GM21360 (cell line): ENCODE measurements at regions not wholly inside any gene's neighbourhood (a gene's known extent, or its start where the extent isn't known, plus 50 kb on each side); places are given as distances from the start of the nearest gene placed in this dataset.
"Not testable (repeated sequence)": the region's sequence is repeated elsewhere in the genome, so short reads cannot be mapped to it uniquely, and the experiment has no call there.

Source experiments
- ATAC-seq: cut with Tn5 transposase; IDR thresholded peaks from one replicate; pipeline ENCODE4 v1.9.1; 2021; ENCODE audit warnings: mild to moderate bottlenecking, moderate library complexity; ENCODE audit not compliant: unreplicated experiment

DNA sequence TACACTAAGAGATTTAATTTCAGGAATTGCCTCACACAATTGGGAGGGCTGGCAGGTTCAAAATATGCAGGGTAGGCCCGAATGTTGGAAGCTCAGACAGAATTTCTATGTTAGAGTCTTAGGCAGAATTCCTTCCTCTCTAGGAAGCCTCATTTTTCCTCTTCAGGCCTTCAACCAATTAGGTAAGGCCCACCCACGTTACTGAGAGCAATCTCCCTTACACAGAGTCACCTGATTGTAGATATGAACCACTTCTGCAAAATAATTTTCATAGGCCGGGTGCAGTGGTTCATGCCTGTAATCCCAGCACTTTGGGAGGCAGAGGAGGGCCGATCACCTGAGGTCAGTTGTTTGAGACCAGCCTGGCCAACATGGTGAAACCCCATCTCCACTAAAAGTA, 50.2 kb upstream of the HIVEP1 start:
- no peak for ATAC-seq

DNA sequence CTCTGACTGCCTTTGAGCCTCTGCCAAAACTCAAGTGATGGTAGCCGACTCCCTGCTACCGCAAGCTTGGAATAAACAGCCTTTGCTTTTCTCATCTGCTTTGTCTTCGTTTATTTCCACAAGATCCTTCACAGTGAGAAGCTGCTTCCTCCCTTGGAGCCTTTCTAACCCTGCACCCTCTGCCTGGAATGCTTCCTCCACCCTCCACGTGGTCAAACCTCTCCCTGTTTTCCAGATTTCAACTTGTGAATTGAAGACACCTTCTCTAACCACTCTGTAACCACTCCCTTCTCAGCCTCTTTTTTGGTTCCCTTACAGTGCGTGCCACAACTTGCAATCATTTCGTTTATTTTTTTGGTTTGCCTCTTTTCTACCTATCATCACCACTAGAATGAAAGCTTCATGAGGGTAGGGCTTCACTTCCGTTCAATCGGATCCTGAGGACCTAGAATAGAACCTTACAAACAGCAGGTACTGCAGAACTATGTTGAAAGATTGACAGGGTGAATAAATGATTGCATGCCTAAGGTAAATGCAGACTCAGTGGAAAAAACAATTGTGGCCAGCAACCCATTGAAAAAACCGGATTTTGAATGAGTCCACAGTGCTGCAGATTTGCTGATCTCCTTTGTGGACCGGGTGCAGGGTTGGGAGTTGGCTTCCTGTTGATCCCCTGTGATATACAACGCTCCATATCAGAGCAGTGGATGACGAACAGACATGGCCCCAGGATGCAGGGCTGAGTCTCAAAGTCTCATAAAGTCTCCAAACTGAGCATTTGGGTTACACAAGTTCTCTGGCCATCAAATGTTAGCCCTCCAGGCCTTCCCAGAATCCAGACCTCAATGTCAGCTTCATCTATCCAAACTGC, 51.0 kb upstream of the HIVEP1 start:
- ATAC-seq, result no peak

DNA sequence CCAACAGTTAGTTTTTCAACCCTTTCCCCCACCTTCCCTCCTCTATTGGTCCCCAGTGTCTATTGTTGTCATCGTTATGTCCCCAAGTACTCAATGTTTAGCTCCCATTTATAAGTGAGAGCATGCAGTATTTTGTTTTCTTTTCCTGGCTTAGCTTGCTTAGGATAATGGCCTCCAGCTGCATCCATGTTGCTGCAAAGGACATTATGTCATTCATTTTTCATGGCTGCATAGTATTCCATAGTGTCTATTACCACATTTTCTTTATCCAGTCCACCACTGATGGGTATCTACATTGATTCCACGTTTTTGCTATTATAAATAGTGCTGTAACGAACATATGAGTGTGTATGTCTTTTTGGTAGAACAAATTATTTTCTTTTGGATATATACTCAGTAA, 55.3 kb upstream of the HIVEP1 start:
- ATAC-seq, result no peak

DNA sequence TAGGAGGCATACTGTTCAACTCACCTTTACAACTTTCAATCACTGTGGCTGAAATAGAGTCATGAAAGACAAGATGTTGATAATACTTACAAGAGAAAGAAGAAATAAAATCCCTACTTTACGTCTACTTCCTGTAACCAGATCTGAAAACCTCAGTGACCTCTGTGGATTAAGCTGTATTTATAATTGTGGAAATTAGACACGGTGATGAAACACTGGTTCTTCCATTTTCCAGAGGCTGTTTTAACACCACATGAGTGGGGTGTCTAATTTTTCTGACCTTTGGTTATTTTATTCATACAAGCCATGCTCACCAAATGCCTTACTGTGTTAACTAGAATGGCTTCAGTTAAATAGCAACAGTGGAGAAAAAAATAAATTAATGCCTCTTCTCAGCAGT, 58.5 kb upstream of the HIVEP1 start:
- ATAC-seq, result no peak

DNA sequence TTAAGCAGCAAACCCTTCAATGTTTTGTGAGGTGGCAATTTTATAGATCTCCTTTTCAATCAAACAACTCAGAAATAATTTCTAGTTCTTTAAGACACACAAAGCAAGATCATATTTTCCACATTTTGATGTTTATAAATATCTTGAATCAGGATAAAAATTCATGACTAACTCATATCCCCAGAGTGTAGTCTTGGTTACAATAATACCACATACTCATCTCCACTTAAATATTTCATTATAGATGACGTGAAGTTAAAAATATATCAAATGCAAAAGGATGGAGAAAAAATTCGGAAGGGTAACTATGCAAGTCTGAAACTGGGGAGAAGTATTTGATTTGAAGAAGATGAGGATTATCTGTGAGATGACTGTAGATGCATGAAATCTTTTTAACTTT, 59.8 kb upstream of the HIVEP1 start:
- no peak for ATAC-seq

DNA sequence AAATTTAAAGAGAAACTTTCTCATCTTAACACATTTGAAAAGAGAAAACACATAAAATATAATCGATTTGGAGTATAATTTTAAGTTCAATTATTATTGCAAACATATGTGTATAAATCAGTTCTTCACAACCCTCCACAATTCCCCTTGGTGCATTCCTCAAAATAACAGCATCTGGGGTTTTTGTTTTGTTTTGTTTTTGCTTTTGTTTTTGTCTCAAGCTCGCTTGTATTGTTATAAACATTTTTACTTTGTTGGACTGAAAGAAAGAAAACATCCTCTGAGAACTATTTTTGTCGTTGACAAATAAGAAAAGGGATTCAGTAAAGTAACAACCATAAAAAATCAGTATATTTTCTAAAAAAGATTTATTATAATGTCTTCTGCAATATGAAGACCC, 60.2 kb upstream of the HIVEP1 start:
- no peak for ATAC-seq

DNA sequence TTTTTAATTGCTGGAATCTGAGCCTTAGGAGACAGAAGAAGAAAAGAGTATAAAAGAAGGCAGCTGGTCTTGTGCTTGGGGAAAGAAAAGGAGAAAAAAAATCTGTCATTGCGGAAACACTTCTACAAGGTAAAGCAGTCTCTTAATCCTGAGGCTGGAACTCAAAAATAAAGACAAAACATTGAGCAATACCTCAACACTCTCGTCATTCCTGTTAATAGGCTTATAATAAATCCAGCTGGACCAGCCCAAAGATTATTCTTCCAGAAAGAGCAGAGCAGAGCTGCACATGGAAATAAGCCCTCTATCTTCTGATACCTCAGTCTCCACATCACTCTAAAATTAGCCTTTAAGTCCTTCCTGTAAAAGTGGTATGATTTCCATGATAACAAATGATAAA, 62.0 kb upstream of the HIVEP1 start:
- ATAC-seq, result no peak

DNA sequence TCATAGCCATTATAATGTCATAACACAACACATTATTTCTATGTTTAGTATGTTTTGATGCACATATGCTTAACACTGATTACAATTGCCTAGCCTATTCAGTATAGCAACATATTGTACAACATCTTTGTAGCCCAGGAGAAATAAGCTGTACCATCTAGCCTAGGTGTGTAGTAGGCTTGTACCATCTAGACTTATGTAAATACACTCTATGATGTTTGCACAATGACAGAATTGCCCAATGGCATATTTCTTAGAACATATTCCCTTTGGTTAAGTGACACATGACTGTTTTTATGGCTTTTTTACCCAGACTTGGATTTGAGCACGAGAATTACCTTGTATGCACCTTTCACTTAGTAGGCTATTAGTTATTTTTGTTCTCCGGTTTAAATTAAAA, 64.5 kb upstream of the HIVEP1 start:
- no peak for ATAC-seq

DNA sequence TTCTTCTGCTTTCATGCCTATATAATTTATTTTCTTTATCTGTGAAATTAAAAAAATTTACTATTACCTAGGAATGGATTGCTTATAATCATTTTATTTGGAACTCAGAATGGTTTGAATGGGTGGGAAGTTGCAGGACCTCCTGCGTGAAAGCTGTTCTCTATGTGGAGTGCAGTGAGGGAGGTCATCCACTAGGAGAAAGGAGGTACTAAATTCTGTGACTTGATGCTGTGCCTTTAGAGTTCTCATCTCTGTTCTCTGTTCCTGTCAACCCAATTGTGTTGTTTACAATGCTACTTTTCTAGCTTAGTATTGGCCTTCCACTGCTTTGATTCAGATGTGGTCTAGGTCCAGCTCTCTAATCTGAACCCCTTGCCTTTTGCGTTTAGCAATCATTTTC, 65.0 kb upstream of the HIVEP1 start:
- ATAC-seq, result no peak

DNA sequence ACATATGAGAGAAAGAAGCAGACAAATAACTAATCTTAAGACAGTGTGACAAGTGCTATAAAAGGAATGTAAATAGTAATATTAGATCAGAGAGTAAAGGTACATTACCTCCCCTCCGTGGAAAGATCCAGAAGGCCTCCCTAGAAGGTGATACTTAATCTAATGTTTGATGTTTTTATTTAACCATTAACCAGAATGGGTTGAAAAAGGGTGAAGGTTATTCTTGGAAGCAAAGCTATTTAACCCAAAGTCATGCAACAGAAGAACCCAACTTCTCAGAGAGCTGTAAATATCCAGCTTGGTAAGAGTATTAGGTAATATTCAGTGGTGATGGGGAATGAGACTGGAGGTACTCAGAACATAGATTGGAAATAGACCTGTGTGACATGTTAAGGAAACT, 68.0 kb upstream of the HIVEP1 start:
- no peak for ATAC-seq

DNA sequence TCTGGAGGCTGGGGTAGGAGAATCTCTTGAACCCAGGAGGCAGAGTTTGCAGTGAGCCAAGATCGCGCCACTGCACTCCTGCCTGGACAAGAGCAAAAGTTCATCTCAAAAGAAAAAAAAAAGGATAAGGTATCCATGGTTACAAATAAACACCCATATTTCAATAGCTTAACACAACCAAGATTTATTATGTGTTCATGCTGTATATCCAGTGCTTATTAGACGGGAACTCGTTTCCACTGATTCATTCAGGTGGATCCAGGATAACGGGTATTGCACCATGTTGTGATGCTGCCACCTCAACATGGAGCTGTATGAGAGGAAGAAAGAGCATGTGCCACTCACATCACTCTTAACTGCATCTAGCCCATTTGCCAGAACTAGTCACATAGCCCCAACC, 69.1 kb upstream of the HIVEP1 start:
- ATAC-seq, result no peak

DNA sequence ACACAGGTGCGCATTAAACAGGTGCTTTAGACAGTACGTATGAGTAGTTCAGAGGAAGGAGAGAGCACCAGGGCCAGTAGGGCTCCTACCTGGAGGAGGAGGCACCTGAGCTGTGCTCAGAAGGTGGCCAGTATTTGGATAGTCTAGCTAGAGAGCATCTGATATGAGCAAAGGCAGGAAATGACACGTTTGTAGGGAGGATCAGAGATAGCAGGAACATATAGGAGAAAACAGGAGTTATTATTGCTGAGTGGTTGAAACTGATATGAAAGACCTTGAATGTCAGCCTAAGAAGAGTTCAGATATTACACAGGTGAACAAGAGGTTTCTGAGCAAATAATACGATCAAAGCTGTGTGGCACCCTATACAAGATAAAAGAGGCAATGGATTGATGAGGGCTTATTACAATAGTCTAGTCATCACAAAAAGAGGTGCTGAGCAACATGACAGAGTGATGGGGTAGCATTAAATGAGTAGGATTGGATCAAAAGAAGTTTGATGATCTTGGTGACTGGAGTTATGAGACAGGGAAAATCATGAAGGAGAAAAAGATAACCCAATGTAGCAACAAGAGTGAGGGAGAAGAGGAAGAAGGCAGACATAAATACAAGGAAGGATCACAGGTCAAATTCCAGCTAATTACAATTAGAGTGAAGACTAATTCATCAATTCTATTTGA, 69.8 kb upstream of the HIVEP1 start:
- no peak for ATAC-seq

DNA sequence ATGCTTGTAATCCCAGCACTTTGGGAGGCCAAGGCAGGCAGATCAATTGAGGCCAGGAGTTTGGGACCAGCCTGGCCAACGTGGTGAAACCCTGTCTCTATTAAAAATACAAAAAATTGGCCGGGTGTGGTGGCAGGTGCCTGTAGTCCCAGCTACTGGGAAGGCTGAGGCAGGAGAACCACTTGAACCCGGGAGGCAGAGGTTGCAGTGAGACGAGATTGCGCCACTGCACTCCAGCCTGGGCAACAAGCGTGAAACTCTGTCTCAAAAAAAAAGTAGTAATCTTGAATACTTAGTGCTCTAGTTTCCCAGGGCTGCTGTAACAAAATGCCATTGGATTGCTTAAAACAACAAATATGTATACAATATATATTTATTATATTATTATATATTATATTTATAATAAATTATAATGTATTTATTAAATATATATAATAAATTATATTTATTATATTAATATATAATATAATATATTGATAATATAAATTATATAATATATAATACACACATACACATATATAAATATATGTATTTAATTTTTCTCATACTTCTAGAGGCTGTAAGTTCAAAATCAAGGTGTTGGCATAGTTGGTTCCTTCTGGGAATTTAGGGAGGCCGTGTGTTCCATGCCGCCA, 71.5 kb upstream of the HIVEP1 start:
- not testable (repeated sequence) for ATAC-seq

DNA sequence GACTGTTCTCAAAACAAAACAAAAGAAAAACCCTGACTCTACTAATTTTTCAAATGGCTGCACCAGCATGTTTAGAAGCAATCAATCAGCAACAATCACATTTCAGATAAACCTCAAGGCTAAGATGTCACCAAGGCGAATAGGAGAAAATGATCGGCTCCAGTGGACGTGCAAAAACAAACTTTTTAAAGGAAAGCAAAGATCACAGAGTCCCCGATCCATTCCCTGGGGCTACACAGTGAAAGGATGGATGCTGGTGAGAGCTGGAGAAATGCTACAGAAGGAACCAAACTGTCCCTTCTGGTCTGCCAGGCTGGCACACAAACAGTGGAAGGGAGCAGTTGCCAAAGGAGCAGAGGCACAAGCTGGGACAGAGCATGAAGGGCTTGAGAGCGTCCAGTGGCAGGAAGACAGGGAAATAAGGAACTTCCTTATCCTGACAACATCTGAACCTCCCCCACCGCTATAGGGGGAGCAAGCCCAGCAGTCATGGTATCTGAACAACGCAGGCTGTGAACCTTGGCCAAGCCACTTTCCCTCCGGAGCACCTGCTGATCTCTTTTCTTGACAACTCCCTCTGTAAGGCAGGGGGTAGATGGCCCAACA, 73.7 kb upstream of the HIVEP1 start:
- no peak for ATAC-seq

DNA sequence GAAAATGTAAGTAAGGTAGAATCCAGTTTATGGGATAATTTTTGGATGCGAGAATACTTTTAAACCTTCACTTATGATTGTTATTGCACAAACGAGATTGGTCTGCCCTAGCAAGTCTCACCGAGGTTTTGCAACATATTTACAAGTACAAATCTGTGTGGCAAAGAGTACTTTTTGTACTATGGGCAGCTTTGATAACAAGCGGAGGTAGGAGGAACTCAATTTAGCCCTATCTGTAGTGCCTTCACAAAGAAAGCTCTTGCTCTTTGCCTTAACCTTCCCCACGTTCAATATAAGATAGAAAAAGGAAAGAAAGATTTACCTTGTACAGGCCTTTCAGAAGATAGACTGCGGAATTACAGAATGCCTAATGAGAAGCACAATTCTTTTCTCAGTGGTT, 77.5 kb upstream of the HIVEP1 start:
- no peak for ATAC-seq

DNA sequence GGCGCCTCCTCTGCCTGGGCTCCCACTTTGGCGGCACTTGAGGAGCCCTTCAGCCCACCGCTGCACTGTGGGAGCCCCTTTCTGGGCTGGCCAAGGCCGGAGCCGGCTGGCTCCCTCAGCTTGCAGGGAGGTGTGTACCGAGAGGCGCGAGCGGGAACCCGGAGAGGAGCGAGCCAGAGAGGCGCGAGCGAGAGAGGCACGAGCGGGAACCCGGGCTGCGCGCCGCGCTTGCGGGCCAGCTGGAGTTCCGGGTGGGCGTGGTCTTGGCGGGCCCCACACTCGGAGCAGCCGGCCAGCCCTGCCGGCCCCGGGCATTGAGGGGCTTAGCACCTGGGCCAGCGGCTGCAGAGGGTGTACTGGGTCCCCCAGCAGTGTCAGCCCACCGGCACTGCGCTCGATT, 79.2 kb upstream of the HIVEP1 start:
- ATAC-seq, result not testable (repeated sequence)

DNA sequence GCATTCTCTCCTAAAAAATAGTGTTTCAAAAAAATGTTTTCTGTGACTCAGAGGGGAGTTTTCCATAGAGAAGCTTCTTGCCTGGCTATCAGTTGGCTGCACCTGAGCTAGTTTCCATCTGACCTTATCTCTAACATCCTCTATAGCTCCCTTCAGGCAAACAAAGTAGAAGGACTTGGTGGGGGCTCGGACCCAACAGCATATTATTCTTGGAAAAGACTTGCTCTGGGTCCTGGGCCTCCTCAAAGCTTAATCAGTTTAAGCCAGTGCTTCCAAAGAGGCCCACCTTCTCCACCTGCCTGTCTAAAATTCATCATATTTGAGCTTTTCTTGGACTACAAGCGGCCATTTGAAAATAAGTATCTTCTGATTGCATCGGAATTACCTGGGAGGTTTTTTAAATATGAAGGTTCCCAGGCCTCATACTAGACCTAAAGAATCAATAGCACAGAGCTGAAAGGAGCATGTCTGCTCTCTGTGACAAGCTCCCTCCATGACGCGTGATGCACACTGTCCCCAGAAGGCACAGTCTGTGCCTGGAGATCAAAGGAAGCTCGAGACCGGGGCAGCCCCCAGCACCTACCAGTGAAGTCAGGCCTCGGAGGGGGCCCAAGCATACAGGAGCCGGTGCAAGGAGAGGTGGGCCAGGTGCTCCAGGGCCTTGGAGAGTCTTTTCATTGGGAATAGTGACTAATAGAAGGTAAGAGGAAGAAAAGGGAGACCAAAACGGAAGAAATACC, 80.6 kb upstream of the HIVEP1 start:
- no peak for ATAC-seq

DNA sequence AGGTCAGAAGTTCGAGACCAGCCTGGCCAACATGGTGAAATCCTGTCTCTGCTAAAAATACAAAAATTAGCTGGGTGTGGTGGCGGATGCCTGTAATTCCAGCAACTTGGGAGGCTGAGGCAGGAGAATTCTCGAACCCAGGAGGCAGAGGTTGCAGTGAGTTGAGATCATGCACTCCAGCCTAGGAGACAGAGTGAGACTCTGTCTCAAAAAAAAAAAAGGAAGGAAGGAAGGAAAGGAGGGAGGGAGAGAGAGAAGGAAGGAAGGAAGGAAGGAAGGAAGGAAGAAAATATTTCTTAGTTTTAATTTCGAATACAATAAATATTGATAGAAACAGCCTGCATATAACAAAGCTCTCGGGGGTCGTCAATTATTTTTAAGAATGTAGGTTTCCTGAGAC, 81.3 kb upstream of the HIVEP1 start:
- not testable (repeated sequence) for ATAC-seq

DNA sequence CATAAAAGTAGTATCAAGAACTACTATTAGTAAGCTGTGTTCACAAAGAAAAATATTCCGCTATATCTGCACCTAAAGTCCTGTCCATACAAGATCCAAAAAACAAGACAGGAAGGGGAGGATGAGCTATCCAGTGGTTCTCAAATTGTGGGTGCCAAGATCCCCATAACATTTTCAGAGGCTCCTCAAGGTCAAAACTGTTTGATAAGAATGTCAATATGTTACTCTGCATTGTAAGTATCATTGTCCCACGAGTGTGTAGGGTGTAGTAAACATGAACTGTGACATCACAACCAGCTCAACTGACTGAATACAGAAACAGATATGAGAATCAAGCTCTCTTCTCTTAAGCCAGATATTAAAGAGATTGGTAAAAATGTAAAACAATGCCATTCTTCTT, 81.9 kb upstream of the HIVEP1 start:
- no peak for ATAC-seq

DNA sequence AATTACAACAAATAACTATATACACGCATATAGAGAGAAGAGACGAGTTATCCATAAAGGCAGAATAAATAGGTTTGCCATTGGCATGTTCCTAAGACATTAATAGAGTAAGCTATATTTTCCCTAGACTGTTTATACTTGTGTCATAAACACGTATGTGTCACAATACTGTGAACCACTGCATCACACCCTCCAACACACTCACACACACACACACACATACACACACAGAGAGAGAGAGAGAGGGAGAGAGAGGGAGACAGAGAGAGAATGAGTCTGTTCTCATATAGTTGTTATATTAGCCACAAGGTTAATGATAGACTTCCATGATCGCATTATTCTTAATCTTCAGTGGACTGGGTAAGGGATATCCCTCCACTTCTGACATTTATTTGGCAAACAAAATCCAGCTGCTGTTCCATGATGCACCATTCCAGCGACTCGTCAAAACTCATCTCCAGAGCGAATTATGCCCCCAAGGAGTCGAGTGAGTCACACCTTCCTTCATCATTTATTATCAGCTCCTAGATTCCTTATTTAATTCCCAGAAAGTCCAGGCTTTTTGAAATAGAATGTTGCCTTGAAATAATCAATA, 82.8 kb upstream of the HIVEP1 start:
- no peak for ATAC-seq
